ENCODE measurements at regions not wholly inside any gene's neighbourhood (a gene's known extent, or its start where the extent isn't known, plus 50 kb on each side); places are given as distances from the start of the nearest gene placed in this dataset.

DNA sequence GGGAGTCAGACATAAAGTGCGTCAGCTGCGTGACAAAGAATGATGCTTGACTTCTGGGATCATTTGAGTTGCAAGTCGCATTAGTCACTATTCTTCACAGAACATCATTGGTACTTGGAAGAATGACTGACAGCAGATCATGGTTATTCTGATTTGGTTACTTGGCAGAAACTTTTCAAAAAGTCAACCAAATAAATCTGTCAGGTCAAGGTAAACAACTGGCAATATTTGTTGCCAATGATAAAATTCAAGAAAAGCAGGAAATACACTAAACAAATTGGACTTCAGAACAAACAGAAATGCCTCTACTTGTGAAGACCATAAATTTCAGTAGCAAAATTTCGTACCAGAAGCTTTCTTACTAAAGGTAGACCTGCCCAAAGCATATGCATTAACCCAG is 221.6 kb downstream of the TFAP2A start:
- TF ChIP-seq, protein P1, sequence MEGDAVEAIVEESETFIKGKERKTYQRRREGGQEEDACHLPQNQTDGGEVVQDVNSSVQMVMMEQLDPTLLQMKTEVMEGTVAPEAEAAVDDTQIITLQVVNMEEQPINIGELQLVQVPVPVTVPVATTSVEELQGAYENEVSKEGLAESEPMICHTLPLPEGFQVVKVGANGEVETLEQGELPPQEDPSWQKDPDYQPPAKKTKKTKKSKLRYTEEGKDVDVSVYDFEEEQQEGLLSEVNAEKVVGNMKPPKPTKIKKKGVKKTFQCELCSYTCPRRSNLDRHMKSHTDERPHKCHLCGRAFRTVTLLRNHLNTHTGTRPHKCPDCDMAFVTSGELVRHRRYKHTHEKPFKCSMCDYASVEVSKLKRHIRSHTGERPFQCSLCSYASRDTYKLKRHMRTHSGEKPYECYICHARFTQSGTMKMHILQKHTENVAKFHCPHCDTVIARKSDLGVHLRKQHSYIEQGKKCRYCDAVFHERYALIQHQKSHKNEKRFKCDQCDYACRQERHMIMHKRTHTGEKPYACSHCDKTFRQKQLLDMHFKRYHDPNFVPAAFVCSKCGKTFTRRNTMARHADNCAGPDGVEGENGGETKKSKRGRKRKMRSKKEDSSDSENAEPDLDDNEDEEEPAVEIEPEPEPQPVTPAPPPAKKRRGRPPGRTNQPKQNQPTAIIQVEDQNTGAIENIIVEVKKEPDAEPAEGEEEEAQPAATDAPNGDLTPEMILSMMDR (conservative IDR thresholded peaks at IDR 0.05; ENCODE audit: low read depth, low read length): no peak
- no peak for TF ChIP-seq EZH2 (IDR thresholded peaks at IDR 0.05; ENCODE audit: low read length, unreplicated experiment)

All from PC-3 (cell line).